ENCODE measurements at regions not wholly inside any gene's neighbourhood (a gene's known extent, or its start where the extent isn't known, plus 50 kb on each side); places are given as distances from the start of the nearest gene placed in this dataset.
"Not testable (repeated sequence)": the region's sequence is repeated elsewhere in the genome, so short reads cannot be mapped to it uniquely, and the experiment has no call there.

DNA sequence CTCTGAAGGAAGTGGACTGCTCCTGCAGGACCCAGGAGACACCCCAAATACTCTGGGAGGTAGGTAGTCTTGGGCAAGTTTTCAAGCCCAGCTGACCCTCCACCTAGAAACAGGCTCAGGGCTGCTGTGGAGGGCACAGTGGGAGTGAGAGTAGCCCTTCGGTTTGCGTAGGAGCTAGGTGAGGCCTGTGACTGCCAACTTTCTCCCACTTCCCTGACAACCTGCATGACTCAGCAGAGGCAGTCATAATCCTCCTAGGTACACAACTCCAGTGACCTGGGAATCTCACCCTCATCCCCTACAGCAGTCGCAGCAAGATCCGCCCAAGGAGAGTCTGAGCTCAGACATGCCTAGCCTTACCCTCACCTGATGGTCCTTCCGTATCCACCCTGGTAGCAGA is 439.1 kb downstream of the CNTNAP4 start:
- intact Hi-C loops (cut with micrococcal nuclease) = not testable (repeated sequence)

DNA sequence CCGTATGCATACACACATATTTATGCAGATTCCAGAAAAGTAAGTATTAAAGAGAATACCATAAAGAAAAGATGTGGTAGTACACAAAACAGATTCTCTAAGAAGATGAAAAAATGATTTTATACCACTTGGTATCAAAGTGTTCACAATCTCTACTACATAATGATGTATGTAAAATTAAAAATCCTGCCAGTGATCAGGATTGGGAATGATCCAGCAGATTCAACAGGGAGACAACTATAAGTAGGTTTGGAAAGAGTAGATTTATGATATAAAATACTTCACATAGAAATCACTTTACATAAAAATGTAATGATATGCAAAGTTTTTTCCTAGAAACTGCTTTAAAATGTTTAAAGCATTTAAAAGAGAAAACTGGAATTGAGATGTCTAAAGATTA is 447.0 kb downstream of the CNTNAP4 start:
- intact Hi-C loops (cut with micrococcal nuclease) = no loop called here

DNA sequence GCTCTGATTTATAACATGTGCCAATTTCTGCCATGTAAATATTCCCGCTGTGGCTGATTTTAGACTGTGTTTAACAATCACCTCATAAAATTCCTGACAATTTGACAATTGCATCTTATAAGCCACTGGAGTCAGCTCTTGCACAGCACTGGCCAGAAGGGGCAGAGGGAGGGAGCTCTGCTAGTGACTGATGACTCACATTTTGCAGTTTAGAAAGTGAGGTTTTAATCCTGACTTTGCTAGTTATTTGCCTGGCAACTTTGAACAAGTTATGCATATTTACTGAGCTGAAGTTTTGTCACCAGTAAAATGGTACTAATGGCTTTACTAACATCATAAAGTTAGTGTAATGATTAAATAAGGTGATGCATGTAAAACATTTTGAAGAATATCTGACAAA is 452.3 kb downstream of the CNTNAP4 start:
- intact Hi-C loops (cut with micrococcal nuclease) = no loop called here

DNA sequence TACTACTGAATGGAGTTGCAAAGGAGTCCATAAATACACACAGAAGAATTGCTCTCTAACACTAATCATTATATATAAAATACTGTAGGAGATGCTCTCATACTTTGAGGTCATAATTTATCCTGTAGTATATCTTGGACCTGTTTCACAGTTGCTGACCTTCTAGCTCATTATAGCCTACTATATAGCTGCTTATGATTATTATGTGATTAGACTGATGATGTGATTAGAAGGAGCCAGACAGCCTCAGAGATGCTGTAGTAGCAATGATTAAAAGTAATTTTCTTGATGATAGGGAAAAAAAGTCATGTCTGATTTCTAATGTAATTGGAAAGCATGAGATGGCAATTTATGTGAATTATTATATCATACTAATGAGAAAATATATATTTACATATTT is 455.7 kb downstream of the CNTNAP4 start:
- intact Hi-C loops (cut with micrococcal nuclease) = no loop called here

DNA sequence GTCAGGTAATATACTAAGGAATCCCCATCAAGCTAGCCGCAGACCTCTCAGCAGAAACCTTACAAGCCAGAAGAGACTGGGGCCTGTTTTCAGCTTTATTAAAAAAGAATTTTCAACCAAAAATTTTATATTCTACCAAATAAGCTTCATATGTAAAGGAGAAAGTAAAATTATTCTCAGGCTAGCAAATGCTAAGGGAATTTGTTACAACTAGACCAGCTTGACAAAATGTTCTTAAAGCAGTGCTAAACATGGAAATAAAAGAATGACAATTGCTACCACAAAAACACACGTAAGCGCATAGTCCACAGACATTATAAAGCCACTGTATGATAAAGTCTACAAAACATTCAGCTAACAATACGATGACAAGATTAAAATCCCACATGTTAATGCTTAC is 449.4 kb upstream of the MON1B start:
- intact Hi-C loops (cut with micrococcal nuclease) = no loop called here

DNA sequence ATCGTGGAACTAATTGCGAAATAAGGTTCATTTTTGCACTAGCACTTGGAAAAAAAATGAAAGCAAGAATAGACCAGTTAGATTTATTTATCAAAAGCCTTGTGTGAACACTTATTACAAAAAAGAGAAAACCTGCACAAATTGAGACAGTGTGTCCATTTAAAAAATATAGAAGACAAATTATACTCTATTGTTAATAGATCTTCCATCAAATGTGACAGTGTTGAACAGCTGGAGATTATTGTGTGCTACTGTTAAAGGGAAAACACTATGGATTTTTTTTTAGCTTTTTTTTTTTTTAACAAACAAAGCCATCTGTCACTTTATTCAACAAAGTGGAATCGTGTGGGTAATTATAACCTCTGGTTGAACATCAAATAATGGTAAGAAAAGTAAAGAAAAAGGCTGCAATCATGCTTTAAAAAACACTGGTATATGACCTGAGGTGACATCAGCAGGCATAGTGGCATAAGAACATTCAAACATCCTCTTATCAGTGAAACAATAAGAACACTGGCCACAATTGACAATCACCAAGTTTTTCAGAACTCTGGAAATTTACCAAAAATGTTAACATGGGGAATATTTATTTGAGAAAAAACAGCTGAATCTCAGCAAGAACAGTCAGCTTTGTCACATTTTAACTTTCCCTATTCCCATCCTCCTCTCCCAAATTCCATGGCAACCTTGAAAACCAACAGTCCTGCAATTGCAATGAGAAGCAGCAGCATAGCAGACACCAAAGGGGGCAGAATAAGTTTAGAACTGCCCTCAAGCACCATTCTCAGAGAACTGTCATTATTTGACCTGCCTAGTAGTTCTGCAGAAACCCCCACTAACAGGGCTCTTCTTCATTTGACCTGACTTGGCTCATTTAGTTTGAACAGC is 442.3 kb upstream of the MON1B start:
- intact Hi-C loops (cut with micrococcal nuclease) = no loop called here

DNA sequence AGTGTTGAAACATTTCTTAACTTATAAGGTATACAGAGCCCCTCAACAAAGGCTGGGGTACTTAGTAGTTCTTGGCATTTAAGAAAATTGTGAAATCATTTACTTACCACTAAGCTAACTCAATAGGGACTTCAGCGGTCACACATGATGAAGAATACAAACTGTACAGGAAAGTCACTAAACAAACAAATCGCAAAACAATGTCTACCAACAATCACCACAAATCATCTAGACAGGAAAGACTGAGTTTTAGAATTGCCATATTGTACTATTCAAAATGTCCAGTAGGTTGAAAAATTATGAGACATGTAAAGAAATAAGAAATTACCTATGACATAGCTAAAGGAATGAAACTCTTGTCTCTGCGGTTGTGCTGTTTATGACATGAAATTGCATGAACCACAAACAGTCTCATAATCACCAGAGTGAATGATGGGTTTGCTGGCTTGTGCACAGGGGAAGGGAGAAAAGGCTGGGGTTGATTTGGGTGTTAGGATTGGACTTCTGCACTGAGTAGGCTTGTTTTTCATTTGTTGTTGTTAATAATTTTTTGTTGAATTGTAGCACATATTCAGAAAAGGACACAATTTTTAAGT is 441.1 kb upstream of the MON1B start:
- intact Hi-C loops (cut with micrococcal nuclease) = no loop called here

DNA sequence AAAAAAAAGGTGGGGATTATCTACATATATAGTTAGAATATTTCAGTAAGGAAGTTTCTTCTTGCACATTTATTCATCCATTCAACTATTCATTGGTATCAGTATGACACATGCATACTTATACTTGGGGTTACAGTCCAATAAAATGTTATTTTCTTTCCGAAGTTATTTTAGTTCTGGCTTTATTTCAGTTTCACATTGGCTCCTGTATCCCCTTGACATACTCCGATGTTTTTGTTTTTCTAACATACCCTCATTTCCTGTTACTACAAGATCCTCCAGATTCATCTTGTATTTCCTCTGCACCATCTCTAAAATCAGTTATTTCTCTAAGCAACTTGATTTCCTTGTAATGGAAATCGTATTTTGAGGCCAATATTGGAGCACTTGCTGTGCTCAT is 435.5 kb upstream of the MON1B start:
- intact Hi-C loops (cut with micrococcal nuclease) = no loop called here

DNA sequence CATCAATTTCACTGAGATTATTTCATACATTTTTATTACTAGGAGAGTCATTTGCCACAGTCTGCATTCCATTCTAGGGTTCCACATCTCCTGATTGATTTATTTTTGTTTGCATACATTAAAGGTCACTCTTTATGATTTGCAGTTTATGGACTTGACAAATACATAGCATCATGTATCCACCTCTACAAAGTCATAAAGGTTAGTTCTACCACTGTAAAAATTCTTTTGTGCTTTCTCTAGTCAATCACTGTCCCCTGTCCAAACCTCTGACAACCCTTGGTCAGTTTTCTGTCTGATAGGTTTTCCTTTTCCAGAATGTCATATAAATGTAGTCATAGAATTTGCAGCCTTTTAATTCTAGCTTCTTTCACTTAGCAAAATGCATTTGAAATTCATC is 434.6 kb upstream of the MON1B start:
- intact Hi-C loops (cut with micrococcal nuclease) = no loop called here

DNA sequence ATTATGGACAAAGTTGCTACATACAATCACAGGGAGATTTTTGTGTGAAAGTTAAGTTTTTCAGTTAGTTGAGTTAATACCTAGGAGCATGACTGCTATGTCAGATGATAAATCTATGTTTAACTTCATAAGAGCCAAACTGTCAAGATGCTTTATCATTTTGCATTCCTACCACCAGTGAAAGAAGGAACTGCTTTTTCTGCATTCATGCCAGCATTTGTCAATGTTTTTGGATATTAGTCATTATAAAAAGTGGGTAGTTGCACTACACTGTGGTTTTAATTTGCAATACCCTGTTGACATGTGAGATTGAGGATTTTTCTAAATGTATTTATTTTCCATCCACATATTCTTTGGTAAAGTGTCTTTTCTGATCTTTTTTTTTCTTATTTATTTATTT is 434.0 kb upstream of the MON1B start:
- intact Hi-C loops (cut with micrococcal nuclease) = no loop called here

DNA sequence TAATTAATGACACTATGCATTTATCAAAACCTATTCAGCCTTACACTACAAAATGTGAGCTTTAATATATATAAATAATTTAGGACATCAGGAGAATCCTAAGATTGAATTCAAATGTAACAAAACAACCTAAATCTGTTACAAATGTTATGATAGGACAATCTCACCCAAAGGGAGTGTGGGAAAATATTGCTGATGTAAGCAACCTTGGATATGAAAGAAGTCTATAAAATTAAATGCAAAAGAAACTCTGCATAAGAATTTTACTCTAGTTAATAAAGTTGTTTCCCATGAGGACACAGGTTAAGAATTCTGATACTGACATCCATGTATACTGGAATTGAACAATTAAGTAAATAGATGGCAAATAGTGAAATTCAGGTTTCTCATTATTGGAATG is 424.5 kb upstream of the MON1B start:
- intact Hi-C loops (cut with micrococcal nuclease) = no loop called here

DNA sequence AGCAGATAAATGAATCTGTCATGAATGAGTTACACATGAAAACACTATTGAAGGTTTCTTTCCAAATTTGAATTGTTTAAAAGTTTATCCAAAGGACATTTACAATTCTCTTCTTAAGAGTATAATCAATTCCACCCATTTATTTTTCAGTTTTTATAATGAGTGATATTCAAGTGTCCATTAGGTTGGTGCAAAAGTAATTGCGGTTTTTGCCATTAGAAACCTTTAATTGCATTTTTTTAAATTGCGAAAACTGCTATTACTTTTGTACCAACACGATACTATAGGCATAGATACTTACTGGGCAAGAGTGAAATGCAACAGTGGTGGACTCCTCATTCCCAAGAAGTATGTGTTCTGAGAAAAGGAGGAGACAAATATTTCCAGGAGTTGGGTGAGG is 422.7 kb upstream of the MON1B start:
- intact Hi-C loops (cut with micrococcal nuclease) = no loop called here

DNA sequence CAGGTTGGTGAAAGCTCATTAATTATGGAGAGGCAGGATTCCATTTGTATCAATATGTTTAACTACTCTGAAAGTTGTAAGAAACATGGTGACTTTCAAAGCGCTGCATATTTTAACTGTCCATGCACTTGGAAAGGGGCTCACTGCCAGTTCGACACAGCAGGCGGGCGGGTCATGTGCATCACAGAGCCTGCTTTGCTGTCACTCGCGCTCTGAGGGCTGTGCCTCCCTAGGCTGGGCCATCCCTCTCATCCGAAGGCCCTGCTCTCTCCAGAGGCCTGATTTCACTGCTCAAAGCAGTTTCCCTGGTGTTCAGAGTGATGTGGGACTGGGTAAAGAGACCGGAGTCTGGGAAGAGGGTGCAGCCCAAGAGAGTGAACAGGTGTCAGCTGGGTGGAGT is 422.0 kb upstream of the MON1B start:
- intact Hi-C loops (cut with micrococcal nuclease) = no loop called here

DNA sequence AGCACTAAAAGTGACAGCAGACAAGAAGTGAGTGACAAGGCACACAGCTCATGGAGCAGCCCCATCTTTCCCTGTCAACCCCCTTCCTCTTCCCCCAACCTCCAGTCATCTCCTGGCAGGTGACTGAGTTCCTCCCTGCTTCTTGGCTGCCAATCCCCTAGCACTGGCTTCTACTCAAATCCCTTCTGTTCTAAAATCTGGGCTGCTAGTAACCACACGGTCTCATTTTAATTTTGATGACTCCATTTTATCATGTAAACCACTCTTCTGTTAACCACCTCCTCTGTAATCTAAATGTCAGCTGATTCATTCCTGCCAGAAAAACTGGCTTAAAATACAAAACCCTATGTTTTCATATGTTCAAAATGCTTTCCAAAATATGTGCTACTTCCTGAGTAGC is 419.8 kb upstream of the MON1B start:
- intact Hi-C loops (cut with micrococcal nuclease) = no loop called here

DNA sequence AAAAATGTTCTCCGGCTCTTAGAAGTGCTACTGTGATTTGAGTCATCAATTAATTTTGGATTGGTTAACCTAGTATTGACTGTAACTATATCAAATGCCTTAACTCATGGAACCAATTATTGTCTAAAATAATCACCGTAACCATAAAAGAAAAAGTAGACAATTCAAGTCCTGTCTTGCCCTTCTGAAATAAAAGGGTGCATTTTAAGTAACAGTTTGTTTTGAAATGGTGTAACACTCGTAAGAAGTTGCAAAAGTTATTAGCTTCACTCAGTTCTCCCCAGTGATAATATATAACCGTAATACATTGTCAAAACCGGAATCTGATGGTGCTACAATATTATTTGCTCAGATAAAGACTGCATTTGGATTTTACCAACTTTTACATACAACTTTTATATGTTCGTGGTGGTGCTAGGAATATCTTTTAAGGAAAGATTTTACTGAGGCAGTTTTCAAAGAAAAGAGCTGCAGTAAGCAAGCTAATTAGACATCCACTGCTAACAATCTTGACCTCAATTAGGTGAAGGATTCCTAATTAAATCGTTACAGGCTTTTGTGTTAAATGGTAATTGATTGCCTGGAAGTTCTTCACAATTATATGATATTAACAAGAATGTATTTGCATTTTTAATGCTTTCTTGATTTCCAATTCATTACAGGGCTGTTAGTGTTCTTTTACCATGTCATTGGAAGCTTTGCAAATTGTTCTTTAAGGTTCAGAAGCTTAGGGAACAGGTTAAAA is 413.1 kb upstream of the MON1B start:
- intact Hi-C loops (cut with micrococcal nuclease) = no loop called here

DNA sequence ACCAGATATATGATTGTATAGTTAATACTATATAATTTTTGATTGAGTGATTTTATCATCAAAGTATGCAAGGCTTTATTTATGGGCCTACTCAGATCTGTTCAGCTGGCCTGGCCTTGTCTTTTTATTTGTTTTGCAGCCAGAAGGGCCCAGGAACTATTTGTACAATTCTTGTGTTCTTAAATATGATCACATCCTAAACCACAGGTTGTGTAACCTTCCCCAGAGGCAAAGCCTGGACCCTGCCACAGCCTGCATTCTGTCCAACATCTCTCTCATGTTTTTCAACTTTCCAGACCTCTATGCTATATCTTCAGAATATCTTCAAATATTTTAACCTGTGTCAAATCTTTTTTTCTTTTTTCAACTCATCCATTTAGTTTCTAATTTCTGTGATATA is 410.4 kb upstream of the MON1B start:
- intact Hi-C loops (cut with micrococcal nuclease) = no loop called here

DNA sequence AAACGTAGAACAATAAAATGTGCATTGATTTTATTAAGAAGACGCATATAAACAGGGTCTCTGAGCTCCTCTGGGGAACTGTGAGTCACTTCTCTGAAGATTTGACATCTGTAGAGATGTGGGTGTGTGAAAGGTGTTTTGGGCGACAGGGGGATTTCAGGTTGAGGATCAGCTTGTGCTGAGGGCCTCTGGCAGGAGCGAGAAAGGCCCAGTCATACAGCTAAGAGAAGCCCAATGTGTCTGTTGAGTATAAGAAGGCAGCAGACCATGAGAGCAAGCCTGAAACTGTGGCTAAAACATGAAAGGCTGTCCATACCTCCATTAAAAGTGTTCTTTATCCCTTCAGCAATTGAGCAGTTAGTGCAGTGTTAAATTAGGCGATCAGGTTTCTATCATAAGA is 406.5 kb upstream of the MON1B start:
- intact Hi-C loops (cut with micrococcal nuclease) = no loop called here

DNA sequence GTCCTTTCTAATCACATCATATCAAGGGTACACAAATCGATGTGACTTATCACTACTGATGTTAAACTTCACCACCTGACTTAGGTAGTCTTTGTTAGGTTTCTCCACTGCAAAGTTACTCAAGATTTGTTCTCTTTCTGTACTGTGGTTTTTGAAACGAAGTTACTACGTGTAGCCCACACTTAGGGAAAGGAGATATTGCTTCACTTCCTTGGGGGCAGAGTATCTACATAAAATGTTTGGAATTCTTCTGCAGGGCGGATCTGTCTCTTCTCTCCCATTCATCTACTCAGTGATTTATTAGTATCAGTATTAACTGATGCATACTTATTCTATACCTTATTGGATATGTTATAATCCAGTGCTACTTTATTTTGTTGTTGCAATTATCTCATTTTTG is 403.6 kb upstream of the MON1B start:
- intact Hi-C loops (cut with micrococcal nuclease) = no loop called here

DNA sequence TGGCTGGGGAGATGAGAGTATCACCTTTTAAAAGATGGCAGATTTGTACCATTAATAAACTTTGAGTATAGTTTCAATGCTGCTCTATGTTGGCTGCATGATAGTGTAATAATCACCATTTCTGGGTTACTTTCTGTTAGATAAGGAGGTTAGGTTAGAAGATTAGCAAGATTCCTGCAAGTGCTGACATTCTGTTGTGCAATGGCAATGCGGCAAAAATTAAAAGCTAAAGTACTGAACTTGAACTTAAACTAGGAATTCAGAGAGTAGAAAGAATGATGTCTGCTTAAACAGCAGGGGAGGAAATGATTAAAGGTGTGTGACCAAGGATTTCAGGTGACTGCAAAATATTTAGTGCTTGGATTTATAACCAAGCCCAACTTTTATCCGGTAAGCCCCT is 399.8 kb upstream of the MON1B start:
- intact Hi-C loops (cut with micrococcal nuclease) = no loop called here

DNA sequence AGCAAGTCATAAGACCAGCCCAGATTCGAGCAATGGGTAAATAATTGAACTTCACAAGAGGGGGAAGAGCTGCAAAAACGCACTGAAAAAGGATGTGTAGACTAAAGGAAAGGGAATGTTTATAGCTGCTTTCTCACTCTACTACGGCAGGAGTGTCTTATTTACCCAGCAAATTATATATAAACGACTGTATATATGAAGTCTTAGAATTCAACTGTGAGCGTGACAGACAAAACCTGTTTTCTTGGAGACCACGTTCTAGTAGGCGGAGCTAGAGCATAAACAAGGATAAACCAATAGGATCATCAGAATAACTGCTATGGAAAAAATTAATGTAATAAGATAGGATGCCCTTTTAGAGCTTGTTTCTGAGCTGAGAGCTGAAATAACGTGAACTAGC is 394.6 kb upstream of the MON1B start:
- intact Hi-C loops (cut with micrococcal nuclease) = no loop called here

DNA sequence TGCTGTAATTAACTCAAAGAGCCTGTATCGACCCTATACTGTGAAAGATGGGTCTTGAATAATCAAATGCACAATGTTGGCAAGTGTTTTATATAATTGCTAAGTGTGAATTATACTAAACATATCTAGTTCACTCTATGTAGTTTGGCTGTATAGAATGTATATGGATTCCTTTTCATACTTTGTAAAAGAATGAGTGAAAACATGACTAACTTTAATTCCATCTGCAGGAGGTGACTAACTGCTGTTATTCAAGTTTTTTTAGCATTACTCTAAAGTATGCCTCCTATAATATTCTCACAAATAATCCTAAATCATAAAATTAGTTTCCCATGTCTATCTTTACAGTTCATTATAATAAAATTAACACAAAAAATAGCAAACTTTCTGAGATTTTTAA is 394.0 kb upstream of the MON1B start:
- intact Hi-C loops (cut with micrococcal nuclease) = no loop called here

DNA sequence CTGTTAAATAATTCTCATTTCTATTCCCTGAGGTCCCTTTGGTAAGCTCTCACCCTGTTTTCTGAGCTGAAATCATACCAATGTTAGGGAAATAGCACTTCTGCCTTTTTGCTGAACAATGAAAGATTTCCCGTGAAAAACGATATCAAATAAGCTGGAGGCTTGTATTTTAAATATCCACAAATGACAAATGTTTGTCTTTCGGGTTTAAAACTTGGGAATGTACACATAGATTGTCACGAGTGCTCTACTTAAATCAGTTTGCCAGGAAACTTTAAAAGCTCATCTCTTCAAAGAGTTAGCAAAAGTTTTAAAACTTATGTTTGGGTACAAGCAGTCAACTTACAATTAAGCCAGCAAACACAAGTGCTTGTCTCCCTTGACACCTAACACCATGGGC is 393.5 kb upstream of the MON1B start:
- intact Hi-C loops (cut with micrococcal nuclease) = no loop called here

DNA sequence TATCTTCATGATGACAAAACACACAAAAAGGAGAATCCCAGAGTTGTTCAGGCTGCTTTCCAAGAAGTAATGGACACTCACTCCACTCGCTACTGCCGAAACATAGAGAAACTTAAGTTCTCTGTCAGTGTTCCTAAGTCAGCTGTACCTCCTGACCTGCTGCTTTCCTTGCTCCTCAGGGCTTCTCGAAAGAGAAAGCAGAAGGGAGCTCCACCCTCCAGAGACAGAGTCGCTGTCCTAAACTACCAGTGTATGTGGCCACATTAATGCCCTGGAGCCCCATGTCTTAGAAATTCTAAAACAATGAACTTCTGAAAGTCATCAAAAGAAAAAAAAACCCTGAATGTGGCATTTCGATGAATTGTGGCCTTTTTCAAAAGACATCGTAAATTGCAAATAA is 390.8 kb upstream of the MON1B start:
- intact Hi-C loops (cut with micrococcal nuclease) = no loop called here
